ENCODE measurements at regions not wholly inside any gene's neighbourhood (a gene's known extent, or its start where the extent isn't known, plus 50 kb on each side); places are given as distances from the start of the nearest gene placed in this dataset.
"Not testable (repeated sequence)": the region's sequence is repeated elsewhere in the genome, so short reads cannot be mapped to it uniquely, and the experiment has no call there.

DNA sequence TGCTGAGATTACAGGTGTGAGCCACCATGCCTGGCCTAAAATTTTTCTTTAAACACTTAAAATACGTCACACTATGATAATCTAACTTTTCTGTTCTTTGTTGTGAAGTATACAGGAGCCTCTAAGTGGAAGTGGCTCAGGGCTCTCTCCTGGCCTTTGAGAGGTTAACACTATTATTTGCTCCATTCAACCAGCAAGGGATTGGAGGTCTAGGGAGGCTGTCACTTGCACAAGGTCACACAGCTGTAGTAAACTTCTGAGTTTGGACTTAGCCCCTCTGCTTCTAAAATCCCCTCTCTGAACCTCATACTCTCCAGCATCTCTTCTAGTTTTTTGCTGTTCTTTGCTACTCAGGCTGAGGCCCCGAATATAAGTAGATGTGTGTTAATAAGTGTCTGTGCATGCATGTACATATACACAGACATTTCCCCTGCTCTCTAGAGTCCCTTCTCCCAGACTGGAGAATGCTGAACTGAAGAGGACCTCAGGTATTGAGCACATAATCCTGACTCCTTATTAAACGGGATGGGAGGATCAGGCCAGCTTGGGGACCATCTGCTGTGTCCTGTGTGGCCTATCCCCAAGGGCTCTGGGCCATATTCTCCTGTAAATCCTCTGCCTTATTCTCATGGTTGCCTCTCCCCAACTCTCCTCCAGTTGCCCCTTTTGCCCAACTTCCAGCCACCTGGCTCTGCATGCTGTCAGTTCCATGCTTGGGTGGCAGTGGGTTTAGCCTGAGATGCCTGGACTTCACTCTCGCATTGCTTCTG, 87.0 kb upstream of the SPRY4 start:
- DNase-seq: no peak
- Mint-ChIP-seq H3K4me3 (no peak overlapping the region), H3K9me3 (ENCODE audit: low read depth) (no peaks in the 10 kb centered on the region), H3K36me3 (no peaks in the 10 kb centered on the region), H3K4me1 (no peaks in the 10 kb centered on the region), H3K27me3 (no peaks in the 10 kb centered on the region), H3K27ac (no peak overlapping the region)
- ATAC-seq: no peak
- CTCF ChIA-PET: interaction anchor here (1.5 kb wide), 1 partner anchor 100 kb away, joined by 3 read pairs; no protein-coding TSS in a partner anchor

DNA sequence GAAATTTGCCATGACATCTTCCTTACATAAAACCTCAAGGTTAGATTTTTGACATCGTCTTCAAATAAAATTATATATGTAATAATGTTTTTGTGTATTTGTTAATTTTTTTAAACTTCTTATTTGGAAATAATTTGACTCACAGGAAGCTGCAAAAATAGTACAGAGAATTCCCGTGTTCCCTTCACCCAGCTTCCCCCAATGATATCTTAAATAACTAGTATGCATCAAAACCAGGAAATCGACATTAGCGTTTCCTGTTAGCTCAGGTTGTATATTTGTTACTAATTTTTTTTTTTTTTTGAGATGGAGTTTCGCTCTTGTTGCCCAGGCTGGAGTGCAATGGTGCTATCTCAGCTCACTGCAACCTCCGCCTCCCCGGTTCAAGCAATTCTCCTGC, 86.3 kb upstream of the SPRY4 start:
- no peaks in the 10 kb centered on the region for H3K36me3 Mint-ChIP-seq
- H3K27ac Mint-ChIP-seq: no peak overlapping the region
- H3K4me1 Mint-ChIP-seq: no peaks in the 10 kb centered on the region
- H3K4me3 Mint-ChIP-seq: no peak overlapping the region
- ATAC-seq (no peak), DNase-seq (no peak)
- CTCF ChIA-PET: no interaction called here
- no peaks in the 10 kb centered on the region for H3K27me3 Mint-ChIP-seq
- no peaks in the 10 kb centered on the region for H3K9me3 Mint-ChIP-seq (ENCODE audit: low read depth)

DNA sequence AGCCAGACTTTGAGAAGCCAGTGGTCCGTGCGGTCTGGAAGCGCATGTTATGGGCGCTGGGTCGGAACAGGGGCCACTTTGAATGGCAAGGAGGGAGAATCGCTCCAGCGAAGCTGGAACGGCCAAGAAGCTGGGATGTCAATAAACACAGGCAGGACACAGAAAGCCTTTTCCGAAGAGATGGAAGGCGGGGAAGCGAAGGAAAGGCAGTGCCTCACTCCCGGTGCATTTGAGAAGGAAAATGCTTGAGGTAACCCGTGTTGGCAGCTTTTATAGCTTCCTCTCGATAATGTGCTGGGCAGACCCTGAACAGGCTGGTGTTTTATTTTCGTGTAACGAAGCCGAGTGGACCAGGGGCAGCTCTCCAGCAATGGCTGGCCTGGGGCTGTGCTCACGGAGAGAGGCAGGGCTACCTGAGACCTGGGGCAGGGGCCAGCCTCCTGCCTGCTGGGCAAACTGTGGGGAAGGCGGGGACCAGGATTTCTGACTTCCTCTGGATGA, 84.2 kb upstream of the SPRY4 start:
- H3K4me1 Mint-ChIP-seq: no peaks in the 10 kb centered on the region
- CTCF ChIA-PET: no interaction called here
- DNase-seq (no peak), ATAC-seq (no peak)
- no peak overlapping the region for H3K27ac Mint-ChIP-seq
- H3K4me3 Mint-ChIP-seq: no peak overlapping the region
- H3K9me3 Mint-ChIP-seq (ENCODE audit: low read depth): no peaks in the 10 kb centered on the region
- no peaks in the 10 kb centered on the region for H3K36me3 Mint-ChIP-seq
- peaks cover 6% of the 10 kb centered on the region for H3K27me3 Mint-ChIP-seq

DNA sequence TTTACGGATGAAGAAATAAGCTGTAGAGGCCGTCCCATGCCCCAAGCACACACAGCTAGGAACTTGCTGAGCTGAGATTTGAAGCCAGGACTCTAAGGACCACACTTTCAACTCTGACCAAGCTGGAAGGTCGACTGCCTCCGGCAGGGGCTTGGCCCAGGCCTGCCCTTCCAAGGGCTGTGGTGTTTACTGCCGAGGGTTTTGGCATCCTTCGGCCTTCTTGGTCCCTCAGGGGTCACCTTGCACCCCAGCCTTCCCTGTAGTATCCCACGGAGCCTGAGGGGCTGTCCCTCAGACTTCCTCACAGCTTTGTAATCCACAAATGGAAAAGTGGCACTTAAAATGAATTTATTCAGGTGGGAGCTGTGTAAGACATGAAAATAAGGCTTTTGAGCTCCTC, 83.7 kb upstream of the SPRY4 start:
- no peaks in the 10 kb centered on the region for H3K4me1 Mint-ChIP-seq
- DNase-seq: no peak
- no peak overlapping the region for H3K27ac Mint-ChIP-seq
- CTCF ChIA-PET: interaction anchor here (0.6 kb wide), 1 partner anchor 111 kb away, joined by 4 read pairs; no protein-coding TSS in a partner anchor
- H3K9me3 Mint-ChIP-seq (ENCODE audit: low read depth): no peaks in the 10 kb centered on the region
- H3K36me3 Mint-ChIP-seq: no peaks in the 10 kb centered on the region
- H3K4me3 Mint-ChIP-seq: no peak overlapping the region
- peaks cover 8% of the 10 kb centered on the region for H3K27me3 Mint-ChIP-seq
- ATAC-seq: no peak

DNA sequence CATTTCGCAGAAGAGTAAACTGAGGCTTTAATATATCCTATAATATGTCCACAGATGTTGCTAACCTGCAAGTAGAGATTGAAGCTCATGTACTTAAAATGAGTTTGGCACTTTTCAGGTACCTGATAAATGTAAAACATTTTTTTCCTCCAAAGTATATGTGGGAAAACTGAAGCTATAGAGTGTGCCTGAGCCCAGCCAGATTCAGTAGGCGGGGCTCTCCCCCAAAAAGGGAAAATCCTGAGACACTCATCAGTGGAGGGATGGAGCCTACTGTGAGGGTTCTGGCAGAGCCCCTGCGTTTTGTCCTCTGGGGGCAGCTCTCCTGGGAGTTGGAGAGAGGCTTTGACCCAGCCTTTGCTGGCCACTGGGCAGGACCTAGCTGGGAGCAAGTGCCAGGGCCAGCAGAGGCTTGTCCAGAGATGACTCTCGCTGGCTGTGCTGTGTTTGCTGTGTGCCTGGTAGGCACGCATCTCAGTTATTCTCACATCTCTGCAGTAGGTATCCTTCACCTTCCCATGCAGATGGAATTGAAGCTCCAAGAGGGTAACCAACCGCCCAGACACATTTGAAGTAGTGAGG, 81.1 kb upstream of the SPRY4 start:
- Mint-ChIP-seq H3K36me3 (no peaks in the 10 kb centered on the region), H3K4me3 (no peak overlapping the region), H3K9me3 (ENCODE audit: low read depth) (no peaks in the 10 kb centered on the region), H3K27ac (no peak overlapping the region), H3K4me1 (no peaks in the 10 kb centered on the region), H3K27me3 (peaks cover 8% of the 10 kb centered on the region)
- ATAC-seq (no peak), DNase-seq (no peak)
- CTCF ChIA-PET: interaction anchor here (0.6 to 0.9 kb wide), 2 partner anchors 8 to 143 kb away, joined by 3 read pairs; no protein-coding TSS in a partner anchor

DNA sequence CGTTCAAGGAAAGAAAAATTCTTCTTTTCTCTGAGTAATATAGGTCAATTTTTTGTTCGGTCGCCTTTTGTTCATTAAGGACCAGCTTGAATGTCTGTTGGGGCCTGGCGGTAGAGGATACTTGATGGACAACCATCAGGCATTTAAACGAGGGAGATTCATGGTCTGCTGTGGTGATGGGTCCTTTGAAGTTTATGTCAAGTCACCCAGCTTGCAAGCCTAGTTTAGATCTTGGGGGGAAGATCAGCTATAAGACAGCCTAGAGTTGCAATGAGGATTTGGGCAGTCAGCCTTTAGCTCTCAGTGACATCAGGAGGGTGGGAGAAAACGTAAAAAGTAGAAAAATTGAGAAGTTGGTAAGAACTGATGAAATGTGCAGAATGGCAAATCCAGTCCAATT, 80.2 kb upstream of the SPRY4 start:
- H3K9me3 Mint-ChIP-seq (ENCODE audit: low read depth): no peaks in the 10 kb centered on the region
- H3K36me3 Mint-ChIP-seq: no peaks in the 10 kb centered on the region
- ATAC-seq (no peak), DNase-seq (no peak)
- H3K27me3 Mint-ChIP-seq: peaks cover 8% of the 10 kb centered on the region
- H3K4me1 Mint-ChIP-seq: no peaks in the 10 kb centered on the region
- H3K4me3 Mint-ChIP-seq: no peak overlapping the region
- CTCF ChIA-PET: no interaction called here
- H3K27ac Mint-ChIP-seq: no peak overlapping the region

DNA sequence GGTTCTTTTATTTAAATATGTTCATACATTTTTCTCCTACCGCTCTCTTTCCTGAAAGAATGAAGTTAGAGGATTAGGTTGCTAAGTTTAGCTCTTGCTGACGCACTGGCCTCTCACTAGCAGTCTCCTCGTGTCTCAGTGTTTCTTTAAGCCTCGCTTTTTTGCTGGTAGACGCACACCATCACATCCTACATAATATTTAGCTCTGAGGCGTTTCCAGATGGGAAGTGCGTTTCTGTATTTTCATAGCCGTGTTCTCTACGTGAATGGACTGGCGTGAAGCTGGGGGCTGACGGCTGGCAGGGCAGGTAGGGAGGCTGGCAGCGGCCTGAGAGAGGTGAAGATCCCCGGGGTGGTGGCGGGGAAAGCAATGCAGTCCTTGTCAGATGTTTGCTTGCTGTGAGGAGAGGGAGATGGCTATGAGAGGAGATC, 79.2 kb upstream of the SPRY4 start:
- DNase-seq: no peak
- CTCF ChIA-PET: no interaction called here
- Mint-ChIP-seq H3K27me3 (peaks cover 8% of the 10 kb centered on the region), H3K27ac (no peak overlapping the region), H3K9me3 (ENCODE audit: low read depth) (no peaks in the 10 kb centered on the region), H3K4me1 (no peaks in the 10 kb centered on the region), H3K36me3 (no peaks in the 10 kb centered on the region), H3K4me3 (no peak overlapping the region)
- no peak for ATAC-seq

DNA sequence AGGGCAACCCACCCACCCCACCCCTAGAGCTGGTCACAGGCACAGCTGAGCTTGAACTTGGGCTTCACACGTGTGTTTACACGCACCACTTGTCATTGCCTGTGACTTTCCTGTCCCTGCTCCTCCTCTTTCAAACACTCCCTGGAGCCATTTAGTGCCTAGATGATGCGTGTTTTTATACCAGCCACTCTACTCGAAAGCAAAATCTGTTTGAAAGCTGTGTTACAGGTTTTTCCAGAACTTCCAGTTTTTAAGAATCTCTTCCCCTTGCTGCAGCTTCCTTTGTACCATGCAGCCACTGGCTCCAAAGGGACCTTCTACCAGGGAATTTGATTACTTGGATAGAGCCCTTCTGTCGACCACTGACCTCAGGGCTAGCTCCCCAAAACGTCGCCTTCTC, 78.8 kb upstream of the SPRY4 start:
- Mint-ChIP-seq H3K4me3 (no peak overlapping the region), H3K27ac (no peak overlapping the region), H3K9me3 (ENCODE audit: low read depth) (no peaks in the 10 kb centered on the region), H3K27me3 (peaks cover 8% of the 10 kb centered on the region), H3K36me3 (no peaks in the 10 kb centered on the region), H3K4me1 (no peaks in the 10 kb centered on the region)
- ATAC-seq (no peak), DNase-seq (no peak)
- CTCF ChIA-PET: no interaction called here

DNA sequence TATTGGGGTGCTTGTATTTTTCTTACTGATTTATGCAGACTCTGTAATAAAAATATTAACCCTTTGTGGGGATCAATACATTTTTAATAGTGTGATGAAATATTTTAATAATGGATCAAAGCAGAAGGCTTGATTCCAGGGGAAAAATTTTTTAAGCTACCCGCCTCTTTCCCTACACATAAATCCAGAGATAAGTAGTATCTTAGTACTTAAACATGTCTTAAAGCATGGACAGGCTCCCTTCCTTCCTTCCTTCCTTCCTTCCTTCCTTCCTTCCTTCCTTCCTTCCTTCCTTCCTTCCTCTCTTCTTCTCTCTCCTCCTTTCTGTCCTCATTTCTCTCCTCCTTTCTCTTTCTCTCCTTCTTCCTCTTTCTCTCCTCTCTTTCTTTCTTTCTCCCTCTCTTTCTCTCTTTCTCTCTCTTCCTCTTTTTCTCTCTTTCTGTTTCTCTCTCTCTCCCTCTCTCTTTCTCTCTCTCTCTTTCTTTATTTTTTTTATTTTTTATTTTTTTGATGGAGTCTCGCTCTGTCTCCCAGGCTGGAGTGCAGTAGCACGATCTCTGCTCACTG, 78.0 kb upstream of the SPRY4 start:
- ATAC-seq (no peak), DNase-seq (no peak)
- CTCF ChIA-PET: no interaction called here
- H3K9me3 Mint-ChIP-seq (ENCODE audit: low read depth): no peaks in the 10 kb centered on the region
- H3K4me1 Mint-ChIP-seq: no peaks in the 10 kb centered on the region
- H3K4me3 Mint-ChIP-seq: no peak overlapping the region
- H3K27ac Mint-ChIP-seq: no peak overlapping the region
- peaks cover 8% of the 10 kb centered on the region for H3K27me3 Mint-ChIP-seq
- H3K36me3 Mint-ChIP-seq: no peaks in the 10 kb centered on the region

DNA sequence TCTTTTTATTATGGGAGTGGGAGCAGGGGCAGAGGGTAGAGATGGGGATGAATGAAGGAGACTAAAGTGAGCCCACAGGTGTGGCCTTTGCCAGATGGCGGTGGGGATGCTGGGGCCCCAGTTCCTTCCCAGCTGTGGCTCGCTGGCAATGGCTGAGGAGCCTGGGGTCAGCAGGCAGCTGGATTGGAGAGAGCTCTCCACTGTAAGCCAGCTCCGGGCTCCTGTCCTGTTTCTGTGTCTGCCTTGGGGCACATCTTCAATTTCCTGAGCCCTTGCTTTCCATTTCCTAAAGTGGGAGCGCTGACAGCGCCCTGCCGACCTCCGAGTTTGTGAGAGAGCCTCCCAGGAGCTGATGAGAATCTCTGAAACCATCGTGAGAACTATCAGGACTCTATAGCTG, 75.6 kb upstream of the SPRY4 start:
- Mint-ChIP-seq H3K4me1 (no peaks in the 10 kb centered on the region), H3K36me3 (no peaks in the 10 kb centered on the region), H3K27me3 (peaks cover 8% of the 10 kb centered on the region), H3K4me3 (no peak overlapping the region), H3K27ac (no peak overlapping the region), H3K9me3 (ENCODE audit: low read depth) (peaks cover 4% of the 10 kb centered on the region)
- CTCF ChIA-PET: no interaction called here
- ATAC-seq (no peak), DNase-seq (no peak)

DNA sequence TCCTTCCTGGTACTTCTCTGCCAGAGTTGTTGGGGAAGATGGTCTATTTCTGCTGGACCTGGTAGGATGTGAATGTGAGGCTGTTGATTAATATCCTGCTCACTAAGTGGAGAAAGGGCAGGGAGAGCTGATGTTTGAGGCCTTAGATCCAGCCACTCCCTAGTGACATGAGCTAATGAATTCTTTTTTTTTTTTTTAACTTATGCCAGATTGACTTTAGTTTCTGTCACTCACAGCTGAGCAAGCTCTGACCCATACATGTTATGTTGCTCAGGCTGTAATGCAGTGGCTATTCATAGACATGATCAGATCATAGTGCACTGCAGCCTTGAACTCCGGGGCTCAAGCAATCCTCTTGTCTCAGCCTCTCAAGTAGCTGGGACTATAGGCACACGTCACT, 75.1 kb upstream of the SPRY4 start:
- H3K27ac Mint-ChIP-seq: no peak overlapping the region
- H3K27me3 Mint-ChIP-seq: peaks cover 8% of the 10 kb centered on the region
- peaks cover 9% of the 10 kb centered on the region for H3K9me3 Mint-ChIP-seq (ENCODE audit: low read depth)
- H3K36me3 Mint-ChIP-seq: no peaks in the 10 kb centered on the region
- ATAC-seq: no peak
- no peak overlapping the region for H3K4me3 Mint-ChIP-seq
- CTCF ChIA-PET: no interaction called here
- DNase-seq: no peak
- no peaks in the 10 kb centered on the region for H3K4me1 Mint-ChIP-seq

DNA sequence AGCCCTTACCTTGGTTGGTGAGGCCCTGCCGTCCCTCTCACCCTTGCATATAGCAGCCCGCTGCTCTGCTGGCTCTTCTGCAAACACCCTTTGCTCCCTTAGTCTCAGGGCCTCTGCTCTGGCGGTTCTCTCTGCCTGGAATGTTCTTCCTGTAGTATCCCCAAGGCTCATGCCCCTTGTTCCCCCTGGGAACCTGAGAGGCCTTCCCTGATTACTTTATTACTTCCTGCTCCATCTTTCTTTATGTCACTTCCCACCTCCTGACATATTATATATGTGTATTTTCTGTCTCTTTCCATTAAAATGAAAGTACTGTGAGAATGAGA, 73.9 kb upstream of the SPRY4 start:
- ATAC-seq (no peak), DNase-seq (no peak)
- H3K4me1 Mint-ChIP-seq: no peaks in the 10 kb centered on the region
- CTCF ChIA-PET: no interaction called here
- no peaks in the 10 kb centered on the region for H3K36me3 Mint-ChIP-seq
- H3K9me3 Mint-ChIP-seq (ENCODE audit: low read depth): peaks cover 9% of the 10 kb centered on the region
- H3K27me3 Mint-ChIP-seq: no peaks in the 10 kb centered on the region
- H3K27ac Mint-ChIP-seq: no peak overlapping the region
- no peak overlapping the region for H3K4me3 Mint-ChIP-seq

DNA sequence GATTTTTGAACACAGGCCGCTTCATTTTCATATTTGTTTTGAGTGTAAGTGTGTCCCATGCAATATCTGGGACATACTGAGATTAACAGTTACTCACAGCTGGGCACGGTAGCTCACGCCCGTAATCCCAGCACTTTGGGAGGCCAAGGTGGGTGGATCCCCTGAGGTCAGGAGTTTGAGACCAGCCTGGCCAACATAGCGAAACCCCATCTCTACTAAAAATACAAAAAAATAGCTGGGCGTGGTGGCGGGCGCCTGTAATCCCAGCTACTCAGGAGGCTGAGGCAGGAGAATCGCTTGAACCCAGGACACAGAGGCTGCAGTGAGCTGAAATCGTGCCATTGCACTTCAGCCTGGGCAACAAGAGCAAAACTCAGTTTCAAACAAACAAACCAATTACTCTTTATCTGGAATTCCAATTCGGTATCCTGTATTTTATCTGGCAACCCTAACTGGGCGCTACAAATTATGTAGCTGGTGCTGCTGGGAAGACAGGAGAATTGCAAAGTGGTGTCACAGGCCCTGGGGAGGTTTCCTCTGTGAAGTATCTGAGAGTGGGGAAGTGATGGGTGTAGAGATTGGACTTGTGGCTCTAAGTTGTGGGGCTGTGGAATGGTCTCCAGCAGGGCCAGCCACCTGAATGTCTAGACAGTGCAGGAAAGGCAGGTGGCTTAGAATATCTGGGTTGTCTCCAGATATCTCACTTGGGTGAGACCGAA, 73.3 kb upstream of the SPRY4 start:
- H3K27ac Mint-ChIP-seq; DNase-seq; H3K27me3 Mint-ChIP-seq; ATAC-seq; H3K9me3 Mint-ChIP-seq (ENCODE audit: low read depth); H3K36me3 Mint-ChIP-seq; H3K4me1 Mint-ChIP-seq; CTCF ChIA-PET; H3K4me3 Mint-ChIP-seq: not testable (repeated sequence)

DNA sequence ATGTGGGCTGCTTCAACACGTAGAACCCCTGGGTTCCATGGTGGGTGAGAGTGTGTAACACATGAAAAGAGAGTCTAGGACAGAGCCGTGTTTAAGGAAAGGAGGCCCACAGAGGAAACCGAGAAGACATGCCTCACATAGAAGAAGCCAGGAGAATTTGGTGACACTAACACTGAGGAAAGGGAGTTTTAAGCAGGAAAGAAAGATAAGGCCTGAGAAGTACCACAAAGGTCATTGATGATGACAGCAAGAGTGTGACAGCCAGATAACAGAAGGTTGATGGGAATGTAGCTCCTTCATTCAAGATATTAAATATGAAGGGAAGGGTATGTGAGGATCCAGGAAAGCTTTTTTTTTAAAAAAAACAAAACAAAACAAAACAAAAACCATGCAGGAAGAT, 72.4 kb upstream of the SPRY4 start:
- Mint-ChIP-seq H3K4me1 (no peaks in the 10 kb centered on the region), H3K27me3 (no peaks in the 10 kb centered on the region), H3K27ac (no peak overlapping the region), H3K4me3 (no peak overlapping the region), H3K36me3 (no peaks in the 10 kb centered on the region), H3K9me3 (ENCODE audit: low read depth) (peaks cover 9% of the 10 kb centered on the region)
- no peak for DNase-seq
- CTCF ChIA-PET: no interaction called here
- no peak for ATAC-seq

Measured in activated CD8-positive, alpha-beta memory T cell treated with anti-CD3 and anti-CD28 coated beads, Interleukin-2, amount 10 ng/mL, durations not matched to agents 7 days and 5 days (primary cell).